DOHH2 (cell line): ENCODE measurements at regions not wholly inside any gene's neighbourhood (a gene's known extent, or its start where the extent isn't known, plus 50 kb on each side); places are given as distances from the start of the nearest gene placed in this dataset.

Experiments used
- CTCF ChIP-seq: fragments of 200-600 bp; sonication (generic); IDR thresholded peaks from one replicate; pipeline ENCODE4 v1.5.1; 2014; ENCODE audit warnings: antibody characterized with exemption, mild to moderate bottlenecking, low read depth, low read length; ENCODE audit not compliant: poor library complexity, severe bottlenecking
- EZH2phosphoT487 ChIP-seq: fragments of 200-600 bp; sonication (generic); IDR thresholded peaks from 2 replicates; pipeline ENCODE4 v1.6.1; 2017; ENCODE audit warnings: borderline replicate concordance, mild to moderate bottlenecking, antibody characterized with exemption, low read length, moderate library complexity, mixed read lengths

DNA sequence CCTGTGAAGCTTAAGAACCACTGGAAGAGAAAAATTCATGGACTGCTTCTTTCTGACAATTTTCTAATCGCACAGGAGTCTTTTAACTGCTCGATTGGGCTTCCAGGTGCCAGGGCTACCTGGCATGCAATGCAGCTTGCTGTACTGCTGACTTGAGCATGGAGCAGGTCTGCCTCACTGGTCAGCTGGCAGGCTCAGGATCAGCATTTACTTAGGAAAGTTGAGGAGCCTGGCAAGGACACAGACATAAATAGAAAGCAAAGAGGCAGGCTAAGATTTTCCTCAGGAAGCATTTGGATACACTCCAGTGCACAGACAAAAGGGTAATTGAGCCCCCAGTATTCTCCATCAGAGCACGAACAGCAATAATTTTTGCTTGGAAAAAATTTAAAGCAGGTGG lies 163.5 kb downstream of the CSNK2A3 start:
- TF ChIP-seq CTCF (no peak), EZH2phosphoT487 (no peak)
